ENCODE measurements at regions not wholly inside any gene's neighbourhood (a gene's known extent, or its start where the extent isn't known, plus 50 kb on each side); places are given as distances from the start of the nearest gene placed in this dataset.

DNA sequence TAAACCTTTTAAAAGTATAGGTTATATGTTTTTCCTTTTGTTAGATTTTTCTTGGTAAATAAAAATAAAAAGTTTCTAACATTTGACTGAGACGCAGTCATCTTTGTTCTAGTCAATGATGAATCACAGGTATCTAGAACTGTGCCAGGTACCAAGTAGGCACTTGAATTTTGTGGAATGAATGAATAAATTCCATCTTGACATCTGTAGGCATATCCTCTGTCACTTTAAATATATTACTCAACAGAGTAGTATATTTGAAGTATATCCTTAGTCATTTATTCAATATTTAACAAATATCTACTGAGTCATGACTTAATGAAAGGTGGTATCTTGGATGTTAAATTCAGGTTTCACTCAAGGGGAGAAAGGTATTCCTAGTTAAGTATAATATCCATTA, 828.4 kb downstream of the TUSC7 start:
- Histone ChIP-seq H2BK15ac (replicated peaks; ENCODE audit: low read depth) (no peak overlapping the region), H3K36me3 (ENCODE audit: control insufficient read depth, insufficient read depth, low read length) (no peaks in the 10 kb centered on the region), H3K27ac (ENCODE audit: low read depth, low read length) (no peak overlapping the region), H3K79me1 (ENCODE audit: low read length) (no peaks in the 10 kb centered on the region), H3K4me1 (ENCODE audit: control insufficient read depth, low read depth, low read length) (no peaks in the 10 kb centered on the region), H2AK5ac (ENCODE audit: low read length) (no peak overlapping the region), H3K18ac (ENCODE audit: low read length) (no peak overlapping the region), H4K8ac (ENCODE audit: low read depth, low read length) (no peak overlapping the region), H3K4ac (ENCODE audit: low read depth, low read length) (no peak overlapping the region), H3K56ac (ENCODE audit: low read length) (no peak overlapping the region), H3K4me3 (ENCODE audit: low read length) (no peak overlapping the region), H4K5ac (ENCODE audit: low read length) (no peak overlapping the region), H3K27me3 (ENCODE audit: insufficient read depth, low read length, poor library complexity) (no peaks in the 10 kb centered on the region), H2BK120ac (ENCODE audit: low read depth, low read length) (no peak overlapping the region), H3K4me2 (ENCODE audit: low read length) (no peak overlapping the region), H3K79me2 (ENCODE audit: control insufficient read depth, insufficient read depth, low read length) (no peaks in the 10 kb centered on the region), H2BK5ac (ENCODE audit: low read length) (no peak overlapping the region), H3K9ac (ENCODE audit: low read length) (no peak overlapping the region), H3K23ac (ENCODE audit: low read length) (no peak overlapping the region)
- DNase-seq: no peak
- no CpG with 5 or more reads among the region's 1 CpG for WGBS (ENCODE audit: extremely low coverage, insufficient coverage, low lambda C conversion rate)

DNA sequence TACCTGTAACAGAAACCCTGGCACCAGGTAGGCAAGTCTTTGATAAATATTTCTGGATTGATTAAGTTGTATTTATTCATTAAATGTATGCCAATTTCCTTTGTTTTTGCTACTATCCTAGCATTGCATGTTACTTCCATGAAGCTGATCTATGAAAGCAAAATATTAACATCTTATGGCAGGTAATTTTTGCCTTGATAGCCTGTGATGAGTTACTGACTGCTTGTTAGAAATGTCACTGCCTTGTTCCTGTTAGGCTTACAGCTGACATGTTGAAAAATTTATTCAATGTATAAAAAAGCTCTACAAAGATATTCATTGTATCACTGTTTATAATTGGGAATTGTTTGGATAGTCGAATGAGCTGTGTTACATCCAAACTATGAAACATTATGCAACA, 830.1 kb downstream of the TUSC7 start:
- H2BK120ac ChIP-seq (ENCODE audit: low read depth, low read length): no peak overlapping the region
- no peaks in the 10 kb centered on the region for H3K27me3 ChIP-seq (ENCODE audit: insufficient read depth, low read length, poor library complexity)
- H2BK15ac ChIP-seq (replicated peaks; ENCODE audit: low read depth): no peak overlapping the region
- H4K5ac ChIP-seq (ENCODE audit: low read length): no peak overlapping the region
- no peak overlapping the region for H4K8ac ChIP-seq (ENCODE audit: low read depth, low read length)
- no peaks in the 10 kb centered on the region for H3K36me3 ChIP-seq (ENCODE audit: control insufficient read depth, insufficient read depth, low read length)
- H3K79me2 ChIP-seq (ENCODE audit: control insufficient read depth, insufficient read depth, low read length): no peaks in the 10 kb centered on the region
- no peak overlapping the region for H3K18ac ChIP-seq (ENCODE audit: low read length)
- H3K4ac ChIP-seq (ENCODE audit: low read depth, low read length): no peak overlapping the region
- H3K23ac ChIP-seq (ENCODE audit: low read length): no peak overlapping the region
- WGBS (ENCODE audit: extremely low coverage, insufficient coverage, low lambda C conversion rate): no CpG with 5 or more reads among the region's 1 CpG
- H3K27ac ChIP-seq (ENCODE audit: low read depth, low read length): no peak overlapping the region
- H2AK5ac ChIP-seq (ENCODE audit: low read length): no peak overlapping the region
- H3K4me3 ChIP-seq (ENCODE audit: low read length): no peak overlapping the region
- H3K4me2 ChIP-seq (ENCODE audit: low read length): no peak overlapping the region
- H2BK5ac ChIP-seq (ENCODE audit: low read length): no peak overlapping the region
- no peak overlapping the region for H3K9ac ChIP-seq (ENCODE audit: low read length)
- no peaks in the 10 kb centered on the region for H3K4me1 ChIP-seq (ENCODE audit: control insufficient read depth, low read depth, low read length)
- DNase-seq: no peak
- H3K79me1 ChIP-seq (ENCODE audit: low read length): no peaks in the 10 kb centered on the region
- H3K56ac ChIP-seq (ENCODE audit: low read length): no peak overlapping the region

DNA sequence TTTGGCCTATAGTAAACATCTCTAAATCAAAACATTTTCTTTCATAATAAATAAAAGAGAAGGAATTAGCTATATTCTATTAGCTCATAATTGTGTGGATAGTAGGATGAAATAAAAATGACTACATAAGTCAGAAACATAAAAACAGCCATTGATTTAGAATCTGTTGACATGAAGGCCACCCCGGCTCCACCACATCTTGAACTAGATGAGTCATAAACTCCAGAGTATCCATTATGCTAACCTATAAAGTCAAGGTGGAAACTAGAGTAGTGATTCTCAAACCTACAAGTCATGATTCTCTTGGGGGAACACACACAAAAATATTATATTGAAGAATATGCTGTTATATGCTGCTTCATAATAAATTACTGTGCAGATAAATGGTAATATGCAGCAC, 831.0 kb downstream of the TUSC7 start:
- DNase-seq: no peak
- H3K23ac ChIP-seq (ENCODE audit: low read length): no peak overlapping the region

DNA sequence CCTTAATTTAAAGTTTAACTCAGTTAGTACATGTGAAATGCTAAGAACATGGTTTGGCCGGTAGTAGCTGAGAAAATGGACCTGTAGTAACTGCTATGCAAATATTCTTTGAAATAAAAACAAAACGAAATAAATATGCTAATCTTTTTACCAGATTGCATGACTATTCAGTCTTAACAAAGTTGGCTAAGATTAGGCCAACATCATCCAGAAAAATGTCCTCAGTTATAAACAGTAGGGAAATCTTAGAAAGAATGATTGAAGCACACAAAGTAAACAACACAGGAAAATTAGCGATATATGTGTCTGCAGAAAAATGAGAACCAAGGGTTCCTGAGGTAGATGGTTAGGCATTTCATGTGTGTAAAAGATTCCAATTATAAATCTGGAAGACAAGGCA, 832.1 kb downstream of the TUSC7 start:
- no peak for DNase-seq
- H4K8ac ChIP-seq (ENCODE audit: low read depth, low read length): no peak overlapping the region
- H3K56ac ChIP-seq (ENCODE audit: low read length): no peak overlapping the region
- no peak overlapping the region for H2AK5ac ChIP-seq (ENCODE audit: low read length)
- no peaks in the 10 kb centered on the region for H3K79me2 ChIP-seq (ENCODE audit: control insufficient read depth, insufficient read depth, low read length)
- no peak overlapping the region for H2BK120ac ChIP-seq (ENCODE audit: low read depth, low read length)
- H3K4me1 ChIP-seq (ENCODE audit: control insufficient read depth, low read depth, low read length): no peaks in the 10 kb centered on the region
- H3K4me2 ChIP-seq (ENCODE audit: low read length): no peak overlapping the region
- H2BK15ac ChIP-seq (replicated peaks; ENCODE audit: low read depth): no peak overlapping the region
- H3K79me1 ChIP-seq (ENCODE audit: low read length): no peaks in the 10 kb centered on the region
- no peaks in the 10 kb centered on the region for H3K27me3 ChIP-seq (ENCODE audit: insufficient read depth, low read length, poor library complexity)
- no peak overlapping the region for H3K9ac ChIP-seq (ENCODE audit: low read length)
- H4K5ac ChIP-seq (ENCODE audit: low read length): no peak overlapping the region
- no peak overlapping the region for H3K4me3 ChIP-seq (ENCODE audit: low read length)
- H3K36me3 ChIP-seq (ENCODE audit: control insufficient read depth, insufficient read depth, low read length): no peaks in the 10 kb centered on the region
- H3K23ac ChIP-seq (ENCODE audit: low read length): no peak overlapping the region
- no peak overlapping the region for H3K27ac ChIP-seq (ENCODE audit: low read depth, low read length)
- H3K18ac ChIP-seq (ENCODE audit: low read length): no peak overlapping the region
- no peak overlapping the region for H3K4ac ChIP-seq (ENCODE audit: low read depth, low read length)
- H2BK5ac ChIP-seq (ENCODE audit: low read length): no peak overlapping the region
- no CpG with 5 or more reads among the region's 3 CpGs for WGBS (ENCODE audit: extremely low coverage, insufficient coverage, low lambda C conversion rate)

More for the DNA sequence above, 831.0 kb downstream of the TUSC7 start:
- Histone ChIP-seq H3K4ac (ENCODE audit: low read depth, low read length) (no peak overlapping the region), H4K8ac (ENCODE audit: low read depth, low read length) (no peak overlapping the region), H3K4me3 (ENCODE audit: low read length) (no peak overlapping the region), H3K9ac (ENCODE audit: low read length) (no peak overlapping the region), H3K79me2 (ENCODE audit: control insufficient read depth, insufficient read depth, low read length) (no peaks in the 10 kb centered on the region), H3K4me2 (ENCODE audit: low read length) (no peak overlapping the region), H3K4me1 (ENCODE audit: control insufficient read depth, low read depth, low read length) (no peaks in the 10 kb centered on the region), H2BK120ac (ENCODE audit: low read depth, low read length) (no peak overlapping the region), H4K5ac (ENCODE audit: low read length) (no peak overlapping the region), H2BK5ac (ENCODE audit: low read length) (no peak overlapping the region), H2AK5ac (ENCODE audit: low read length) (no peak overlapping the region), H3K18ac (ENCODE audit: low read length) (no peak overlapping the region), H3K36me3 (ENCODE audit: control insufficient read depth, insufficient read depth, low read length) (no peaks in the 10 kb centered on the region), H3K27me3 (ENCODE audit: insufficient read depth, low read length, poor library complexity) (no peaks in the 10 kb centered on the region), H2BK15ac (replicated peaks; ENCODE audit: low read depth) (no peak overlapping the region), H3K79me1 (ENCODE audit: low read length) (no peaks in the 10 kb centered on the region), H3K27ac (ENCODE audit: low read depth, low read length) (no peak overlapping the region), H3K56ac (ENCODE audit: low read length) (no peak overlapping the region)
- no CpG with 5 or more reads among the region's 1 CpG for WGBS (ENCODE audit: extremely low coverage, insufficient coverage, low lambda C conversion rate)

DNA sequence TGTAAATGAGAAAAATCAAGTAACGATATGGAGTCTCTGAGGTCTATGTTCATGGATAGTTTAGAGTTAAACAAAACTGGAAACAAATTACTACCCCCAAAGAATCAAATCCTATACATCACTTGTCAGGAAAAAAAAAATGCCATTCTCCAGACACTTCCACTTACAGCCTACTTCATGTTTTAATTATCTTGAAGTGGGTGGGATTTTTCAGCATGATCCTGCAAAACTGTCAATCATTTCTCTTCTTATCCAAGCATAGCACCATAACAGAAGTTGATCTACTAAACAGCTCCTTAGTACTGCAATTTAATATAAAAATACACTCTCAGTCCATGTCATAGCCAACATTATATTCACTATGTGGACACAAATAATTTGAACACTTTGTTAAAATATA, 833.9 kb downstream of the TUSC7 start:
- Histone ChIP-seq H3K56ac (ENCODE audit: low read length) (no peak overlapping the region), H3K18ac (ENCODE audit: low read length) (no peak overlapping the region), H3K79me1 (ENCODE audit: low read length) (no peaks in the 10 kb centered on the region), H4K5ac (ENCODE audit: low read length) (no peak overlapping the region), H3K27ac (ENCODE audit: low read depth, low read length) (no peak overlapping the region), H2BK120ac (ENCODE audit: low read depth, low read length) (no peak overlapping the region), H3K27me3 (ENCODE audit: insufficient read depth, low read length, poor library complexity) (no peaks in the 10 kb centered on the region), H2BK15ac (replicated peaks; ENCODE audit: low read depth) (no peak overlapping the region), H2AK5ac (ENCODE audit: low read length) (no peak overlapping the region), H3K4me1 (ENCODE audit: control insufficient read depth, low read depth, low read length) (no peaks in the 10 kb centered on the region), H3K4ac (ENCODE audit: low read depth, low read length) (no peak overlapping the region), H2BK5ac (ENCODE audit: low read length) (no peak overlapping the region), H3K9ac (ENCODE audit: low read length) (no peak overlapping the region), H3K23ac (ENCODE audit: low read length) (no peak overlapping the region), H4K8ac (ENCODE audit: low read depth, low read length) (no peak overlapping the region), H3K4me2 (ENCODE audit: low read length) (no peak overlapping the region), H3K79me2 (ENCODE audit: control insufficient read depth, insufficient read depth, low read length) (no peaks in the 10 kb centered on the region), H3K36me3 (ENCODE audit: control insufficient read depth, insufficient read depth, low read length) (no peaks in the 10 kb centered on the region), H3K4me3 (ENCODE audit: low read length) (no peak overlapping the region)
- WGBS (ENCODE audit: extremely low coverage, insufficient coverage, low lambda C conversion rate): no CpG with 5 or more reads among the region's 1 CpG
- DNase-seq: no peak

DNA sequence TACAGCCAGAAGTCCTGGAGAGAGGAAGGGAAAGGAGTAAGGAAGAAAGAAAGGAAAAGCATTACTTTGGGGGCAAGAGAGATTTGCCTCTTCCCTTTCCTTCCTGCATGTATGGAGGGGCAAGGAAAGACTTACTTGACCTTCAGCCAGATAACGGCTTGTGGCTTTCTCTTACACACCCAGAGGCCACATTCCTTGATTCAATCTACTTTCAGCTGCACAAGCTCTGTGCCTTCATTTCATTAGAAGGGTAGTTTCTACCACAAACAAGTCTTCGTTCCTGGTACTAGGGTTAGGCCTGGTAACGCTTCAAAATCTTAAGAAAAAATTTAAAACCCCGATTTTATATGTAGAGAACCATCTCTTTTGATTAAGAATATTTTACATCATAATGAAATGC, 835.9 kb downstream of the TUSC7 start:
- Histone ChIP-seq H2AK5ac (ENCODE audit: low read length) (no peak overlapping the region), H4K5ac (ENCODE audit: low read length) (no peak overlapping the region), H3K4me3 (ENCODE audit: low read length) (no peak overlapping the region), H3K18ac (ENCODE audit: low read length) (no peak overlapping the region), H4K8ac (ENCODE audit: low read depth, low read length) (no peak overlapping the region), H3K9ac (ENCODE audit: low read length) (no peak overlapping the region), H2BK5ac (ENCODE audit: low read length) (no peak overlapping the region), H2BK120ac (ENCODE audit: low read depth, low read length) (no peak overlapping the region), H3K27me3 (ENCODE audit: insufficient read depth, low read length, poor library complexity) (no peaks in the 10 kb centered on the region), H3K79me1 (ENCODE audit: low read length) (no peaks in the 10 kb centered on the region), H3K4me2 (ENCODE audit: low read length) (no peak overlapping the region), H3K36me3 (ENCODE audit: control insufficient read depth, insufficient read depth, low read length) (no peaks in the 10 kb centered on the region), H2BK15ac (replicated peaks; ENCODE audit: low read depth) (no peak overlapping the region), H3K27ac (ENCODE audit: low read depth, low read length) (no peak overlapping the region), H3K4me1 (ENCODE audit: control insufficient read depth, low read depth, low read length) (no peaks in the 10 kb centered on the region), H3K23ac (ENCODE audit: low read length) (no peak overlapping the region), H3K56ac (ENCODE audit: low read length) (no peak overlapping the region), H3K4ac (ENCODE audit: low read depth, low read length) (no peak overlapping the region), H3K79me2 (ENCODE audit: control insufficient read depth, insufficient read depth, low read length) (no peaks in the 10 kb centered on the region)
- no peak for DNase-seq
- no CpG with 5 or more reads among the region's 4 CpGs for WGBS (ENCODE audit: extremely low coverage, insufficient coverage, low lambda C conversion rate)

Data from mesendoderm (in vitro differentiated cells).